AG20443 (cell line): ENCODE measurements at regions not wholly inside any gene's neighbourhood (a gene's known extent, or its start where the extent isn't known, plus 50 kb on each side); places are given as distances from the start of the nearest gene placed in this dataset.
A peak's percentile ranks its signal among the peaks of the same experiment; 100 is the strongest.

ENCODE experiments used
- DNase-seq: peaks from one replicate; pipeline ENCODE4 v3.0.0; 2012; ENCODE audit warnings: low spot score, mixed read lengths

- DNase-seq: no peak
Measured at GRCh38 chr2:70036290-70036689, 51.0 kb upstream of the PCBP1 start.

- DNase-seq: no peak
Measured at GRCh38 chr2:70035344-70035844, 51.9 kb upstream of the PCBP1 start.

GRCh38 chr2:70030724-70031420 is 56.4 kb upstream of the PCBP1 start:
- no peak for DNase-seq

- peak; percentile 88 for DNase-seq
Measured at GRCh38 chr2:70029814-70030409, 57.4 kb upstream of the PCBP1 start.

GRCh38 chr2:70024284-70024683 is 62.9 kb upstream of the ASPRV1 start:
- DNase-seq: no peak

GRCh38 chr2:70019096-70019495 is 57.7 kb upstream of the ASPRV1 start:
- DNase-seq: no peak

- DNase-seq: no peak
Measured at GRCh38 chr2:70017962-70018361, 56.5 kb upstream of the ASPRV1 start.

- no peak for DNase-seq
Measured at GRCh38 chr2:70014959-70015358, 53.5 kb upstream of the ASPRV1 start.

- DNase-seq: no peak
Measured at GRCh38 chr2:70012887-70013286, 51.5 kb upstream of the ASPRV1 start.

GRCh38 chr2:70011786-70012185 is 50.4 kb upstream of the ASPRV1 start:
- DNase-seq: no peak

GRCh38 chr2:70011335-70011734 is 49.9 kb upstream of the ASPRV1 start:
- no peak for DNase-seq
